ENCODE measurements at regions not wholly inside any gene's neighbourhood (a gene's known extent, or its start where the extent isn't known, plus 50 kb on each side); places are given as distances from the start of the nearest gene placed in this dataset.

DNA sequence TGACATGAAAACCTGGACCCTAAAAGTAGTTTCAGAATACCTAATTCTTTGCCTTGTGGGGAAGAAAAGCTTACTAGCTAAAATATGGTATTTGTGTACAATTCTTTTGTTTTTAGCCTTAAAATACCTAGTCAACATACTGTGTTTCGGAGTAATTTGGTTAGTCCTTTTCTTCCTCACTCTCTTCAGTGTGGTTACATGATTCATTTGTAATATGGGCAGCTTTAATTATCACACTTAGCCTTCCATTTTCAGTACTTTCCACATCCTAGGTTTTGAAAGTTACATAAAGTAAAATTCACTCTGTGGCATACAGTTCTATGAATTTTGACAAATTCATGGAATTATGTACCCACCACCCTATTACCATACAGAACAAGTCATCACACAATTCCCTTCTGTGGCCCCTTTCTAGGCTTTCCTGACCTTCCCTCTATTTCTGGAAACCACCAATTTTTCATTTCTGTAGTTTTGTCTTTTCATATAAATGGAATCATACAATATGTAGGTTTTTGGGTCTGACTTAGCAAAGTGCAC, 96.2 kb downstream of the EMX2 start:
- DNase-seq: no peak

DNA sequence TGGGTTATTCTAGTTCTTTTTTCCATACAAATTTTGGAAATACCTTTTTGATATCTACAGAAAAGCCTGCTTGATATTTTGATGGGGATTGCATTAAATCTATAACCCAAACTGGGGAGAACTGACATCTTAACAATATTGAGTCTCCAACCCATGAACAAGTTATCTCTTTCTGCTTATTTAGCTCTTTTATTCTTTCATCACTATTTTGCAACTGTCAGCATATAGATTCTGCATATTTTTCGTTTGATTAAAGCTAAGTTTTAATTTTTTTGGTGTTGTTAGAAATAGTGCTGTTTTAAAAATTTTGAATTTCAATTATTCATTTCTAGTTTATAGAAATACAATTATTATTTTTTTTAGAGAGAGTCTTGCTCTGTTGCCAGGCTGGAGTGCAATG, 97.9 kb downstream of the EMX2 start:
- no peak for DNase-seq

DNA sequence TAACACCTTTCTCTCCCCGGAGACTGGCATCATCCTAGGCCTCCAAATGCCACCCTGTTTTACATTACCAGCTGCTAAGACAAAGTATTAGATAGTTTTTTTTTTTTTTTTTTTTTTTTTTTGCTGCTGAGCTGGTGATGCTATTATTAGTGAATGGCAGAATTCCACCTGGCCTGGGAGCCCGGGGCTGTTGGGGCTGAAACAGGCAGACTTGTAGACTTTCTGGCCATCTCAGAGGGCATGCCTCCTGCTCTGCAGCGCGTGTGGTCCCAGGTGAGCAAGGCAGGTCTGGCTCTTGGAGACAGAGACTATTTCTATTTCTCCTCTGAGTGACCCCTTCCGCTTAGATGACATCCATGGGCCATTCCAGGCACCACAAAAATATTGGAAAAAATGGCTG, 104.2 kb downstream of the EMX2 start:
- DNase-seq: no peak

DNA sequence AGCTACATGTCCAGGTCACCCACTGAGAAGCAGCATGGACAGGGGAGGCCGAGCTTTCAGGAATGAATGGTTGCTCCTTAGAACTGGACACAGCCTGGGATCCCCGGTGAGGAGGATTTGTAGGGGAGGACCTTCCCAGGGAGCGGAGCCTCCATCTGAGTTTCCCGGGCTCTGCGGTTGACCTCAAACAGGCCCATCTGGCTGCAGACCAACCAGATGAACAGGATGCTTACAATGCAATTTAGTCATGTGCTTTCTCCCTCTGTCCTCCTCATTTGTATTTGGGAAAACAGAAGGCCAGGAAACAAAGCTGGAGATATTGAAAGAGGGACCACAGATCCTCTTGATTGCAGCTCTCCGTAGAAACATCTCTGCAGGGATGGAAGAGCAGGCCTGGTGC, 104.8 kb downstream of the EMX2 start:
- no peak for DNase-seq

DNA sequence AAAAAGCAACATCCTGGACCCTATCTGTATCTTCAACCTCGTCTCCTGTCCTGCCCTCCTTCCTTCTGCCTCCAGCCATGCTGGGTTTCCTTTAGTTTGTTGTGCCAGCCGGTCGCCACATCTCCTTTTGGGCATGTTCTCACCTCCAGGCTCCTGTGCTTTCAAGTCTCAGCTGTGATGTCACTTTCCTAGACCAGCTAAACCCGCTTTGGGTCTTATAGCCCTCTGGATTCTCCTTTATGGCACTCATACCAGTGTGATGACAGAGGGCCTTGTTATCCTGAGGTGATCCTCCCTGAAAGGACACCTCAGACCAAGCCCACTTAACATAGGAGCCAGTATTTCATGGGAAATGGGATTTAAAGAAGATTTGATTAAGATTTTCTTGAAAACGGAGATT, 108.6 kb downstream of the EMX2 start:
- no peak for DNase-seq

DNA sequence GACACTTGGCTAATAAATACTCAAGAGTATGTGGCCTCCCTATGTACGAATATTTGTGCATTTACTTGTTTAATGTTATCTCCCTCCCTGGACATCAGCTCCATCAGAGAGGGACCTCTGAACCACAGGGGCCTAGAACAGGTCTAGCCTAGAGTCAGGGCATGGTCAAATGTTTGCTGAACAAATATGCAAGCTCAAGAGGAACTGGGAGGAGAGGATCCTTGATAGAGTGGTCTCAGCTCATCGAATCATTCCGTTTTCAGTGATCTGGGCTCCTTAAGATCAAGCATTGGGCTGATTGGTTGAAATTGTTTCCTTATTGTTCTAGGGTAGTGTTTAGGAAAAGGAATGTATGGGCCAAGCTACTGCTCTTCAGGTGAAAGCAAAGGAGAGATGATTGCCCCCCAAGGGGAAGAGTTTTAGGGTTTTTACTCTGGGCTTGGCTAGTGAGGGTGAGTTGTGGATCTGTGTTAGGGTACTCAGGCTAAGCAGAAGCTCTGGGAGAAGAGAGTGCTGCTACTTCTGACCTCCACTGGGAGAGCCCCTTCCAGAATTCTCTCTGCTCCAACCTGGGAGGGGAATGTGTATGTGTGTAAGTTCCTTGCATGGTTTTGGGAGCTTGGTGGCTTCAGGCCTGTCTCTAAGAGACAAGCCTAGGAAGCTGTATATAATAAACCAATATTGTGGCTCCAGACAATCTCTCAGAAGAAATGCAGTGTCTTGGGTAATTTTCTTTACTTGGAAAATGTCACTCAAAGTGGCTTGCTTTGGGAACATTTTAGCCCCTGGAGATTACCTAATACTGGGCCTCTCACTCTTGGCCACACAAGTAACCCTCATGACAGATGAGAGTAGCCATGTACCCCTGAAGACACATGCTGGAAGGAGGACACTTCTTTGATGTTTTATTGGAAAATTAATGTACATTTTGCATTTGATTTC, 110.0 kb downstream of the EMX2 start:
- no peak for DNase-seq

DNA sequence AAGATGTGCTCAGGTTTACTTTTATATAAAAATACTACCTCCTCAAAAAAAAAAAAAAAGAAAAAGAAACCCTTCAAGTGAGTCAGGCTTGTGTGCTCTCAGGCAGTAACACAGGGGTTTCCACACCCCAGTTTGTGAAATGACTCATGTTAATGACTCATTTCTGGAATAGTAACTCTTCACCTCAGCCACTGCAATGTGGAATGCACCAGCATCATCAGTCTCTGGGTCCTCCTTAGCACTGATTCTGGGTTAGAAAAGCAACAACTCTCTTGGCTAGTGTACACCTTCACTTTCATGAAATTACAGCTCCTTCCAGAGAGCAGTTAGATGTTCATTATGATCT, 110.6 kb downstream of the EMX2 start:
- DNase-seq: no peak

DNA sequence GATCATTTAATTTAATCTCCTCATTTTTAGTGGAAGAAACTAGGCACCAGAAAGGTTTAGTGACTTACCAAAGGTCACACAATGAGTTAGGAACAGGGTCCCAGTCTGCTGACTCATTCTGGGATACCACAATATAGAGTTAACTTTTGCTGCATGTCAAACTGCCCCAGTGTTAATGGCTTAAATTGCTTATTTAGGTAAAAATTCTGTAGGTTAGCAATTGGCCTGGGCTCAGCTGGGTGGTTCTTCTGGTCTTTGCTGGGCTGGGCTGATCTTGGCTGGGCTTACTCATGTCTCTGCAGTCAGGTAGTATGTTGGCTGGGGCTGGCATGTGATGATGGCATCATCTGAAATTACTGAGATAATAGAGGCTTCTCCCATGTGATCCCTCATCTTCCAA, 111.6 kb downstream of the EMX2 start:
- no peak for DNase-seq

DNA sequence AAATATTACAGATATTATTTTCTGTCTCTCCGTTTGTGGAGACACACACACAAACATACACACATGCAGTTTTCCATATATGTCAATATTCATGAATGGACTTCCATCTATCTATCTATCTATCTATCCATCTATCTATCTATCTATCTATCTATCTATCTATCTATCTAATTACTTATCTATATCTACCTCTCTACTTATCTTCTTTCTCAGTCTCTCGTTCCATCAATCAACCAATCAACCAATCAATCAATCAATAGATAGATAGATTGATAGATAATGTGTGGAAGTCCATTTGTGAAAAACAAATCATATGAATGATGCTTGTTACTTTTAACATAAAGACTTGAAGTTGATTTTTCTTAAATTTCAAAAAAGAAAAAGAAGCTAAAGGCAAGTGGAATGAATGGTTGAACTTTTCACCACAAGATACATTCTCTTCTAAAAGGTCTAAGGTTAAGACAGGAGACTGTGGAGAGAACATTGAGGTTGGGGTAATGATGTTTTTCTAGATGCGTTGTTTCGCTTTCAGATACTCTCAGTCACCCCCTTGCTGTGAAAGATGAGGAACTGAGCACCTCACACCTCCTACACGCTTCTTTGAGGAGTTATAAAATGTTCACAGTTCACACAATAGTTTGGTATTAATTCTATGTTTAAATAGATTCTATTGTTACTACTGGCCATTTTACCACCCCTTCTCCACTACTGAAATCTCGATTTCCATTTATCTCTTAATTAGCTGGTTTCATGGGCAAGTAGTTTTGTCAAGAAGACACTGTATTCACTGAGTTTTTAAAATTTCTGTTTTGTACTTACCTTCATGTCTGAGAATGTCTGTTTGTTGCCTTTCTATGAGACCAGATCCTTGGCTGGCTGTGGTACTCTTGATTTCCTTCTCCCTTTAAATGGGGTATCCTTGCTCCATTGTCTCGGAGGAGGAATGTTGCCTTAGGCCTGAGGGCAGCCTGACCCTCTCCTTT, 114.1 kb downstream of the EMX2 start:
- no peak for DNase-seq

DNA sequence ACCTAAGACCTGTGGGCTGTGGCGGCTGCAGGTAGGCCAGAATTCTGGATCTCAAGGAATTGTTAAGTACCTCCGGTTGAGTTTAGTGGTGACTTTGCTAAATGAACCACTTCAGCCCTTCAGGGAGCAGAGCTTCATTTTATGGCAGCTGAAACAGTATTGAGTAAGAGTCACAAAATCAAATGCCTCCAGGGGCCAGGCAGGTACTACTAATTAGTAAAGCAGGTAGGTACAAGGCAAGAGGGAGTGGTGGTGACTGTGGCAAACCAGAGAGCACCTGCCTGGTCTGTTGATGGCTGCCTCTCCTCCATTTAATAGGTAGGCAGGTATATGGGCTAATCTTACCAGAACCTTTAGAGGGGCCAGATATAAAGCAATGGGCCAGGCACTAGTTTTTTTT, 118.8 kb downstream of the EMX2 start:
- DNase-seq: no peak

DNA sequence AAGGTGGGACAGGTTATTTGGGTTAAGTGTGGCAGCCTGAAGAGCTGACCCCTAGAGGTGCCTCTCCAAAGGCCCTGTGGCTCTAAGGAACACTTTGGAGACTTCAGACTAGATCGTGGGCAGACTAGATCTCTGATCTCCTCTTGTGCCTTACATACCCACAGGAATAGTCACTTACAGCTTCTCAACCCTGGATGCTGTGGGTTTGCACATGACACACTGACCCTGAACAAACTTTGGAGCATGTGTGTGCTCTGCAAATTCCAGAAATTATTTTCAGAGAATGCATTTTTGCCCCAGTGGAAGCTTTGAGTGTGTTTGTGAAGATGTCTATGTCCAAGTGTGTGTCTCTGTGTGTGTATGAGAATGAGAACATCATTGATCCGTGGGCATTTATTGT, 119.6 kb downstream of the EMX2 start:
- no peak for DNase-seq

DNA sequence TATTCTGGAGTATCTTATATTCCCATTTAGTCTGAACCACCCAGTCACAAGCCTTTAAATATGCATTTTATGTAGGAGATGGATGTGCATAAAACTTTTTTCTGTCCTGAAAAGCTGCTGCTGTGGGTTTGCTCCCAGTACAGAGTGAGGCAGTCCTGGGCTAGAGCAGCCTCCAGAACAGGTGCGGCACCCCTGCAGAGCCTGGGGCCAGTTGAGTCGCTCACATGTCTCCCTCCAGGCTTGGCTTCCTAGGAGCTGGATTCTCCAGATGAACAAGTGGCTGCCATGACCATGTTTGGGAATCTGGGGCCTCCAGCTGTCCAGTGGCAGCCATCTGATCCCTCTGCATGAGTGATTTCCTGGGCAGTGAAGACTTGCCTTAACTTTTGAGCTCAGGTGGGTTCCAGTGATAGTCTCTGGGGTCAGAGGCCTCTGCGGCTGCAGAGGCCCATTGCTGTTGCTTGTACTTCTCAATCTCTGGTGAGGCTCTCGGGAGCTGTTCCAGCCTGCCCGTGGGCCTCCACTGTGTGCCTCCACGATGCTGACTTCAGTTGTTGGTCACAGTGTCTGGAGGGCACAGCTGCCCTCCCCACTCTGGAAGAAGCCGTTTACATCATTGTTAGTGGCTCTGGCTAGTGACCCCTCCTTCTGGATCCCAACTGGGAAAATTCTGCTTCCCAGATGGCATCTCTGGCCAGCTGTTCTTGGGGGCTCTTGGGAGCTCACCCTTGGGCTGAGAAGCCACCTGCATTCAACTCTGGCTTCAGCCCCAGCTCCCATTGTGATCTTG, 120.4 kb downstream of the EMX2 start:
- no peak for DNase-seq

DNA sequence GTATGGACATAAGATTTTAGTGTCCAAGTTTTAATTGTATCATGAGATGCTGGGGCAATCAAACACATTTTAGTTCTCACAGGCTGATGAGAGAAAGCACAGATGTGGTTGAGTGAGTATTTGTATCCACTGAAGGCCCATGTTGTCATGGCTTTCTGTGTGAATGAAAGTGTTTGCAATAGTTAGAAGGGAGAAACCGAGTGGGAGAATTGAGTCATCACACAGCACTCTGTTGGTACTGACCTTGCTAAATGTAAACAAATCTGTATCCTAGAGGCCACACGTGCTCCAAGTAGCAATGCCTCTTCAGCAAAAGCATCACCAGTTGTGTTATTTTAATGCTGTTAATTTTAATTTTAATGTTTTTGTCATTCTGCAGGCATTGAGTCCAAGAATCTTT, 121.2 kb downstream of the EMX2 start:
- no peak for DNase-seq

DNA sequence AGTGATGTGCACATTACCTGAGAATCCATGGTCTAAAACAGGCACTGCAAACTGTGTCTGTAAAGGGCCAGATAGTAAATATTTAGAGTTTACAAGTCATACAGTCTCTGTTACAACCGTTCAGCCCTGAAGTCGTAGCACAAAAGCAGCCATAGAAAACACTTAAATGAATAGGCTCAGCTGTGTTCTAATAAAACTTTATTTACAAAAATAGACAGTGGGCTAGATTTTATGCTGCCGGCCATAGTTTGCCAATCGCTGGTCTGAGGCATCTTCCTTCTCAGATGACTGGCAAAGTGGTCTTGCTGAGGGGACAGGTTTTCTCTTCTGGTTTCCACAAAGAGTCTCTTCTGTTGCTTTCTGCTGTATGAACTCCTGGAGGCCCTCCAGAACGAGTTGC, 121.7 kb downstream of the EMX2 start:
- DNase-seq: no peak

DNA sequence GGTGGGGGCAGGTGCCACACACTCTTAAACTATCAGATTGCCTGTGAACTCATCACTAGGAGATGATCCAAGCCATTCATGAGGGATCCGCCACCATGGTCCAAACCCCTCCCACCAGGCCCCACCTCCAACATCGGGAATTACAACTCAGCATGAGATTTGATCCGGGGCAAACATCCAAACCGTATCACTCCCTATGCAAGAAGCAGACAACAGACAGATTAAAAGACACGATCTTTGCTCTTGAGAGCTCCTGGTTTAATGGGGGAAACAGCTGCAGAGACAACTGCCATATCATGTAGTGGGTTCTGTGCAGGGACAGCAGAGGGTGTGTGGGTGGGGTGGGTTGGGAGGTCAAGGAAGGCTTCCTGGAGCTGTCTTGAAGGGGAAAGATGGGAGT, 123.6 kb downstream of the EMX2 start:
- DNase-seq: no peak

DNA sequence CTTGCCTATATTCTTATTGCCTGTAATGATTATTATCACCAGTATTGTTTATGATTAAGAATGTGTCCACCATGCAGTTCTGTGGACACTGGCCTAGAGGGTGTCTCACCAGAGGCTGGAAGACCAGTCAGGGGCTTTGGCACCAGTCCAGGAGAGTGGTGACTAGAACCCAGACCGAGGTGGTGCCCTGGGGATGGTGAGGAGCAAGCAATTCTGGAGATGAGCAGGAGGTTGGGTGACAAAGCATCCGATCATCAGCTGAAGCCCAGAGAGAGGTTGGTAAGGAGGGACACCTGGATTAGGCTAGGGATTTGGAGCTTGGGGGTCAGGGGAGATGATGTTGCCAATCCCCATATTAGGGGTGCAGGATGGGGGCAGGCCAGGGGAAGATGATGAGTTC, 124.4 kb downstream of the EMX2 start:
- DNase-seq: no peak

DNA sequence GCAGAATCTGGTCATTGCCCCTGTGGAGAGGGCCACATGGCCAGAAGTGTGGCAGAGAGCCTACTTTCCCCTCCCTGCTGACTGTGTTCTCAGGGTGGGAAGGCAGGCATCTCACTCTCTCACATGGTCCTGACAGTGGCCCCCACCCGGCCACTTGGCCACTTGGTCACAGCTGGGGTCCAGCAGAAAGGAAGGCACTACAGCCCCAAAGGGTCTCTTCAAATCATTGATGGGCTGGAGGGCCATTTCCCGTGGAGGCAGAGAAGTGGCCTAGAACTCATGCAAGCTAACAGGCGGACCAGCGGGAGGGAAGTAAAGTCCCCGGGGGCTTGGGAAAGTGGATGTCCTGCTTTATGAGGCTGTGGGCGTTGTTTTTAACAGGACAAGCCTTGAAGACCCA, 125.3 kb downstream of the EMX2 start:
- no peak for DNase-seq

DNA sequence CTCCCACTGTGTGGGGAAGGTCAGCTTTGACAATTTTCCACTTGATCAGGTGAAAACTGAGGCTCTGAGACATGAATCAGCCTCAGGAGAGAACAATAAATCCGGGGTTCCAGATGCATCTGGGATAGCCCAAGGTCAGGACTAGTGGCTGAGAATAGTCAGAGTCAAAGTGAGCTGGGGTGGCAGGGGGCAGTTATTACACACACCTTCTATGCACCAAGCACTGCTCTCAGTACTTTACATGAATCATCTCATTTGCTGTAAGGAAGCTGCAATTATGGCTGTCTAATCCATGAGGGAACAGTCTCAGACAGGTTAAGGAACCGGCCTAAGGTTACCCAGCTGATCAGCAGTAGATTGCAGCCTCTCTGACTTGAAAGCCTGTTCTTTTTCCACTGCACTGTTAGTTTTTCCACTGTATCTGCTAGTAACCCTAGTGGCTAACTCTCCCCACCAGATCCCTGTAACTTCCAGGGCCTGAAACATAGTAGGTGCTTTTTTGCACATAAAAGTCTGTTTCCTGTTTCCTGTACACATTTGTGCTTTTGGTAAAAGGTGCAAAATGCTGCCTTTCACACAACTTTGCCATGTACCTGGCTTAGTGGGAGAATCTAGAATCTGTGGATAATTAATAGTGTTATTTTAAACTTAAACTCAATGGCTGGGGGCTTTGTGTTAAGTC, 125.9 kb downstream of the EMX2 start:
- no peak for DNase-seq

DNA sequence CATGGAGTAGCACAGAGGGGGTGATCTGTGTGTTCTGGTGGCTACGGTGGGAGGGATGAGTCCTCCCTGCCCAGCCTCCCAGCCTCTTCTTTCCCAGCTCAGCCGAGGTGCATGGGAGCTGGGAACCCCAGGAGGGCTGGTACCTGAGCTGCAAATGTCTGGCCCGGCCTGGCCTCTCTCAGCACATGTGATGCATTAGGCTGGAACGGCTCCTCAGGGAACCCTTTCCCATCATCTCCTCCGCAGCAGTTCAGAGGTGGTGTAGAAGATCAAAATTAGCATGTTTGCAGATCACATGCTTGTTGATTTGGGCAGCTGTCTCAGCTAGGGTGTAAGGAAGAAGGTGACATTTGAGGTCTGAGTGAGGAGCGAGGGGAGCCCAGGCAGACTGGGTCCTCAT, 126.6 kb downstream of the EMX2 start:
- no peak for DNase-seq

DNA sequence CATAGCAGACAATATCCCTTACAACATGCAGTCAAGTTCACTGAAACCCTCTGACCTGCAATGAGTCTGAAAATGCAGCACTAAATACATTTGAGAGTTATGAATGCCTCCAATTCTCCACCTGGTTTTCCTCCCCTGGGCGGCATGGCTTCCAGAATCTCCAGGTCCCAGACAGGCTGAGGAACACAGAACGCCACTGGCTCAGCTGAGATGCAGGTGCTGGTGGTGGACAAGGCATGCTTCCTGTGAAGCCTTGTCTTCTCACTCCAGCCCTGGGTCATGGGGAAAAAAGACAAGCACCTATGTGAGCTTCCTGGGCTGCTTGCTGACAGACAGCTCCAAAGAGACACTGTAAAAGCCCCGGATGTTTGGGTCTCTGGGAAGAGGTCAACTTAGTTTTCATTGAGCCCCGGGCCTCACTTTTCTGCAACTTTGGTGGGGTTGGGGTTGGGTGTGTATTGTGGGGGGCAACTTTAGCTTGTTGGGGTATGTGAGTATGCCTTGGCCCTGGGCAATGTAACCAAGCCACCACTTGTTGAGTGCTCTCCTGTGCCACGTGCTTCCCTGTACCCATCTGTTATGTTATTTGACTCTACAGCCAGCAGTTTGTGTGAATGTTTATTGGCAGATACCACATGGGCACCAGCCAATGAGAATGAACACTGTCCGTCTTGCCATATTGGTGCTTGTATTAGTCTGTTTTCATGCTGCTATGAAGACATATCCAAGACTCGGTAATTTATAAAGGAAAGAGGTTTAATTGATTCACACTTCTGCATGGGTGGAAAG, 127.8 kb downstream of the EMX2 start:
- DNase-seq: no peak

DNA sequence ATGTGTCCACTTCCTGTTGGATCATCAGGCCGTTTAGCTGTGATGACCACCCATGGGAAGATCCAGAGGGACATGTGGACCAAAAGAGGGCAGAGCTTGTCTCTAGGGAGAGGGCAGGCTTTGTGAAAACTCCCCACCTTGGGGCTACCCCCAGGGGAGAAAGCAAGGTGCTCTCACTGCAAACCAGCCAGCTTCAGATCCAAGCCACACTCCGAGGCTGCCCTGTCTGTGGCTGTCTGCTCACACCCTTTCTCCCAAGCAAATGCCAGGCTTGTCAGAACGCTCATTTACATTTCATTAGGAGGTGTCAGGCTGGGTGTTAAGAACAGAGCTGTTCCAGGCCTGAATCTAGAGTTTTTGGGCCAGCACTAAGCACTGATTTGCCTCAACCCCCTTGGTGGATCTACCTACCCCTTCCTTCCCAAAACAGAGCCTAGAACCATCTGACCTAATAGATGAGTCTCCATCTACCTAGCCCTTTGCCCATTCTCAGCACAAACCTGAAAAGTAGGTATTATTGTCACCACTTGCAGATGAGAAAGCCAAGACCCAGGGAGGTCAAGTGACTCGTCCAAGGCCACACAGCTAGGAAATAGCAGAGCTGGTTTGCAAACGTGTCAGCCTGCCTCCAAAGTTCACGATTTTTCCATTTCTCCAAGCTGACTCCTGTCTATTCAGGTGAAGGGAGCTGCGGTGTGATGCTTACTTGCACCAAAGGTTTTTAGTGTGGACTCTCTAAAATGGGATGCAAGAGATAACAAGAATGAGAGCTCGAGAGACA, 130.9 kb downstream of the EMX2 start:
- DNase-seq: no peak
